Middle frontal gyrus (tissue), 1 donor: ENCODE measurements at regions not wholly inside any gene's neighbourhood (a gene's known extent, or its start where the extent isn't known, plus 50 kb on each side); places are given as distances from the start of the nearest gene placed in this dataset.
"Not testable (repeated sequence)": the region's sequence is repeated elsewhere in the genome, so short reads cannot be mapped to it uniquely, and the experiment has no call there.

Experiments used
- DNase-seq: peaks from one replicate; pipeline ENCODE4 v3.0.0-alpha.2; 2015; ENCODE audit warnings: low spot score; ENCODE audit errors: extremely low spot score

- DNase-seq: no peak
Measured at GRCh38 chr2:128996078-128996477, 677.4 kb upstream of the HS6ST1 start.

- no peak for DNase-seq
Measured at GRCh38 chr2:128997166-128997866, 678.6 kb upstream of the HS6ST1 start.

- DNase-seq: no peak
Measured at GRCh38 chr2:129001926-129002325, 683.3 kb upstream of the HS6ST1 start.

GRCh38 chr2:129002751-129003150 lies 684.1 kb upstream of the HS6ST1 start:
- DNase-seq: no peak

GRCh38 chr2:129004485-129004884 lies 685.8 kb upstream of the HS6ST1 start:
- DNase-seq: no peak

- no peak for DNase-seq
Measured at GRCh38 chr2:129004940-129005490, 686.3 kb upstream of the HS6ST1 start.

- no peak for DNase-seq
Measured at GRCh38 chr2:129006135-129006886, 687.6 kb upstream of the HS6ST1 start.

- no peak for DNase-seq
Measured at GRCh38 chr2:129006901-129007300, 688.2 kb upstream of the HS6ST1 start.

GRCh38 chr2:129008055-129008880 lies 689.6 kb upstream of the HS6ST1 start:
- no peak for DNase-seq

- no peak for DNase-seq
Measured at GRCh38 chr2:129008881-129009554, 690.4 kb upstream of the HS6ST1 start.

- DNase-seq: no peak
Measured at GRCh38 chr2:129009555-129010146, 691.0 kb upstream of the HS6ST1 start.

GRCh38 chr2:129010262-129010661 lies 691.6 kb upstream of the HS6ST1 start:
- DNase-seq: no peak

GRCh38 chr2:129011466-129012061 lies 692.9 kb upstream of the HS6ST1 start:
- DNase-seq: no peak

- no peak for DNase-seq
Measured at GRCh38 chr2:129014432-129014831, 695.8 kb upstream of the HS6ST1 start.

- no peak for DNase-seq
Measured at GRCh38 chr2:129015397-129016285, 697.0 kb upstream of the HS6ST1 start.

- DNase-seq: no peak
Measured at GRCh38 chr2:129016972-129017371, 698.3 kb upstream of the HS6ST1 start.

- DNase-seq: no peak
Measured at GRCh38 chr2:129024796-129025195, 706.1 kb upstream of the HS6ST1 start.

GRCh38 chr2:129035992-129036391 lies 717.3 kb upstream of the HS6ST1 start:
- DNase-seq: no peak

GRCh38 chr2:129043677-129044076 lies 725.0 kb upstream of the HS6ST1 start:
- not testable (repeated sequence) for DNase-seq
